ENCODE measurements at regions not wholly inside any gene's neighbourhood (a gene's known extent, or its start where the extent isn't known, plus 50 kb on each side); places are given as distances from the start of the nearest gene placed in this dataset.

DNA sequence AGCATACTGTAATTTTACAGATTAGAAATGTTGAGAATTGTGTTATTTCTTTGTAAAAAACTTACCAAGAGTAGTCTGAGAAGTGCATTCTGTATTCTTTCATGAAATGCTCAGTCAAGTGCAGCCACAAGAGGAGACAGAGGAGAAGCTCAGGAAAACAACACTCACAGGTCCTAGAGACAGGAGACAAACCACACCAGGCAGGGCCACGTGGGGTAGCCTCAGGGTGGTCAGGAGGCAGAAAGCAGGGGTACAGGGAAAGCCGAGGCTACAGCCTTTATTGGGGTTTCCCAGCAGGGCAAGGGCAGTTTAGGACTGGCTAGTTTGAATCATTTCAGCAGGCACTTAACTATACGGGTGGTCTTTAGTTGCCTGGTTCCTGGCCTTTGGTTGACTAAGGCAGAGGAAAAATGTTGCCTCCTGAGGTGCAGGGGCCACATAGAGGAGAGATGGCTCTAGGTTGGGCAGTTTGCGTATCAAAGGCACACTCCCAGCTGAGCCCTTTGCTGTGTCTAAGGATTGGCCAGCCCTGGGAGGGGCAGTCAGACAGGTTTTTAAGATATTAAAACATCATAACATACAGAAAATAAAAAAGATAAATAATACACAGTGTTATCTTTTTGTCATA, 230.9 kb upstream of the ANKRD55 start:
- TF ChIP-seq CTCF (conservative IDR thresholded peaks at IDR 0.05 in 1 of 2, IDR thresholded peaks at IDR 0.05 in 1 of 2; ENCODE audit: extremely low read depth in 1 of 2, insufficient read depth in 1 of 2, low read depth in 1 of 2, low read length in 2 of 2) (no peak), EZH2 (IDR thresholded peaks at IDR 0.05; ENCODE audit: borderline replicate concordance, low read length) (no peak)

Data from mammary epithelial cell (primary cell).